Hepatocyte (in vitro differentiated cells): ENCODE measurements at regions not wholly inside any gene's neighbourhood (a gene's known extent, or its start where the extent isn't known, plus 50 kb on each side); places are given as distances from the start of the nearest gene placed in this dataset.

Source experiments
- CTCF ChIP-seq: fragments of 200-600 bp; sonication (generic); IDR thresholded peaks from 2 replicates; pipeline ENCODE4 v1.5.1; 2016; ENCODE audit warnings: antibody characterized with exemption, mild to moderate bottlenecking; ENCODE audit not compliant: poor library complexity
- EZH2phosphoT487 ChIP-seq: fragments of 200-600 bp; sonication (generic); IDR thresholded peaks from one replicate; pipeline ENCODE4 v1.6.1; 2018; ENCODE audit warnings: antibody characterized with exemption, mild to moderate bottlenecking, low read depth, moderate library complexity; ENCODE audit not compliant: unreplicated experiment, severe bottlenecking

GRCh38 chr17:77906377-77906871 lies 52.1 kb upstream of the TNRC6C start:
- TF ChIP-seq CTCF (no peak), EZH2phosphoT487 (no peak)
